SIG-M5 treated with dmso at 0.1 percent for 504 hours (cell line): ENCODE measurements at regions not wholly inside any gene's neighbourhood (a gene's known extent, or its start where the extent isn't known, plus 50 kb on each side); places are given as distances from the start of the nearest gene placed in this dataset.
"Not testable (repeated sequence)": the region's sequence is repeated elsewhere in the genome, so short reads cannot be mapped to it uniquely, and the experiment has no call there.

Experiments
- DNase-seq: peaks from one replicate; lab custom pipeline; 2025; ENCODE audit not compliant: unreplicated experiment; lab: John Stamatoyannopoulos, UW

DNA sequence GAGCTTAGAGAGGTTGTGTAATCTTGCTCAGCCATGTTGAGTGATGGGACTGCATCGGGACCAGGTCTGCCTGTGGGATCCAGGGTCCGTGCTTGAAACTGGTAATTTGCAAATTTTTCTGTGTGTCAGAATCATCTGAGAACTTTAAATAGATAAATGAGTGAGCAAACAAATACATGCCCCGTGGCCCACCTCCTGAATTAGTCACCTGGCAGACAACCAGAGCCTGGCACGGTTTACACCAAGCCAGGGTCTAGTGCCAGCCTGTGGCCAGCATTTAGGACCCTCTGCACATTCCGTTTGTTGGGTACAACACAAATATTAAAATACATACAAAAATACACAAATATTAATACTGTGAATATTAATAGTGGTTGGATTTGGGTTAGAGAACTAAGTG lies 90.6 kb upstream of the STOX2 start:
- DNase-seq, result no peak

DNA sequence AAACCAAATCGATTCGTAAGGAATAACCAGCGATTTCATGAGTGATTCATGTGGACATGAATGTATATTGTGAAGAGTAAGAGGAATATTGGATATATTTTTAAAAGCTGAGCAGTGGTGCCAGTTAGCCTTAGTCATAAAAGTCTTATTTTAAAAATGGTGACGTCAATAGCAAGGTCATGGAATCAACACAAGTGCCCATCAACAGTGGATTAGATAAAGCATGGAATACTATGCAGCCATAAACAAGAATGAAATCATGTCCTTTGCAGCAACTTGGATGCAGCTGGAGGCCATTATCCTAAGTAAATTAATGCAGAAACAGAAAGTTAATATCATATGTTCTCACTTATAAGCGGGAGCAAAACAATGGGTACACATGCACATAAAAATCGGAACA lies 89.0 kb upstream of the STOX2 start:
- DNase-seq, result no peak

DNA sequence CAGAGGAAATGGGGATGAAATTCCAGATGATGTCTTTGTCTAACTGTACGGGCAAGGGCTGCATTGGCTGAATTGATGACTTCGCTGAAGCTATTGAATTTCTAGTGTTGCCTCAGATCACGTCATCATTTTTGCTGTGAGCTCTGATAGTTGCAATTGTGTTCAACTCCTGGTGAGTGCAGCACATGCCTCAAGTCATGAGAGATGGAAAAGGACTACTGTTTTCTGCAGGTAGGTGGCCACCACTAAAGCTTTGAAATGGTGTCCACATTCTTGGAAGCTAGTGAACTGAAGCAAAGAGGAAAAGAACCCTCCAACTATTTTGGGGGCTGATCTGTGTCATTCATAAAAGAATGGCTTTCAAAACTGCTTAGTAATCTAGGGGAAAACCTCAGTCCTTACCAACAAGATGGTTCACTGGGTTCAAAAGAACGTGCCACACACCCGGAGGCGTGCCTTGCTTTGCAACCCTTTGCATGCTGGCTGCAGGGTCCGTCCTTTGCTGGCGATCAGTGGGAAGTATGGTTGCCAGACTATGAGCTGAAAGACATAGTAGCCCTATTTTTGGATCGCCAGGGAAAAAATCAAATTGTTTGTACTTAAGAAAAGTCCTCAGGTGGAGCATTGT lies 88.1 kb upstream of the STOX2 start:
- DNase-seq, result no peak

DNA sequence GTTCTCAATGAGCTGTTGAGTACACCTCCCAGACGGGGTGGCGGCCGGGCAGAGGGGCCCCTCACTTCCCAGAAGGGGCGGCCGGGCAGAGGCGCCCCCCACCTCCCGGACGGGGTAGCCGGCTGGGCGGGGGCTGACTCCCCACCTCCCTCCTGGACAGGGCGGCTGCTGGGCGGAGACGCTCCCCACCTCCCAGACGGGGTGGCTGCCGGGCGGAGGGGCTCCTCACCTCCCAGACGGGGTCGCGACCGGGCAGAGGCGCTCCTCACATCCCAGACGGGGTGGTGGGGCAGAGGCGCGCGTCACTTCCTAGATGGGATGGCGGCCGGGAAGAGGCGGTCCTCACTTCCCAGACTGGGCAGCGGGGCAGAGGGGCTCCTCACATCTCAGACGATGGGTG lies 86.5 kb upstream of the STOX2 start:
- DNase-seq, result not testable (repeated sequence)

DNA sequence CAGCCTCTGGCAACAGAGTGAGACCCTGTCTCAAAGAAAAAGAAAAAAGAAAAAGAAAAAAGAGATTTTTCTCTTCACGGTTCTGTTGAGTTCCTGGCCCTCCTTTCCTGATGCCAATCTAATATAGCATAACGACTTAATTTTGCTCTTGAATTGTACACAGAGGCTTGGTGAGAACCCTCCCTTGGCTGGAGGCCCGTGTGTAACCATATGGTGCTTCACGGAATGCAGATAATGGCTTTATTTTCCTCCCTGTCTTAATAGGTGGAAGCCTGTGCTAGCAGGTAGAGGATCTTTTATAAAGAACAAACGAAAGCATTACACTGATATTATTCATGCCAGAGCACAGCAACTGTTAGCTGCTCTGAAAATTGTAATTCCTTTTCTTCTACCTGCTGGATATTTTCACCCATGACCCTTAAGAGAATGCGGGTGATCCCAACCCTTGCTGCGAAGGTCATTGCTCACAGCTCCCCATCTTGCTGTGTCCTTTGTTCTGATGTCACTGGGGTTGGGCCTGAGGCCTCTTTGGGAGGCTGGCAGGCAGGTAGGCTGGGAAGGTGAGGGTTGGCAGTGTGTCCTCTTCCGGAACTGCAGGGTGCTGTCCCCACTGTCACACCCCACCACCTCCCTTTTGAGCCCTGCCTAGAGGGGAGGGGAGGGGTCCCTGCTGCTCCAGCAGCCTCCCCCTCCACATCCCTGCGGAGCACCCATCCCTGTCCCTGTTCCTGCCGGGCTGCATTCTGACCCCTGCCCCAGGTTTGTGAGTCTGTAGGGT lies 83.8 kb upstream of the STOX2 start:
- no peak for DNase-seq

DNA sequence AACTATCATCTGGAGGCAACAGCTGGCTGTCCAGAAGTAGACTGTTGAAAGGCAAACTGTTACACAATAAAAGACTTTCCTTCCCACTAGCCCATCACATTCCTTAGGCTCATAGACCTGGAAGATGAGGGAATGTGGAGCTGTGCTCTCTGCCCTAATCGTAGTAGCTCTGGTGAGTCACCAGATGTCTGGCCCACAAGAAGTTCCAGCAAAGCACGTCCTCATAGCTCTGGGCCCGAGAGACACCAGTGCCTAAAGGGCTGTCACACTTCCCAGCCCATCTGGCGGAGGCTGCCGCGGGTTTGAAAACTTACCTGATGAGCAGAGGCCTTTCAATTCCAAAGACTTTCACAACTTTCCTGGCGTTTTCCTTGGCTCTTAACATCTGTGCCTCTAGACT lies 81.7 kb upstream of the STOX2 start:
- DNase-seq, result no peak

DNA sequence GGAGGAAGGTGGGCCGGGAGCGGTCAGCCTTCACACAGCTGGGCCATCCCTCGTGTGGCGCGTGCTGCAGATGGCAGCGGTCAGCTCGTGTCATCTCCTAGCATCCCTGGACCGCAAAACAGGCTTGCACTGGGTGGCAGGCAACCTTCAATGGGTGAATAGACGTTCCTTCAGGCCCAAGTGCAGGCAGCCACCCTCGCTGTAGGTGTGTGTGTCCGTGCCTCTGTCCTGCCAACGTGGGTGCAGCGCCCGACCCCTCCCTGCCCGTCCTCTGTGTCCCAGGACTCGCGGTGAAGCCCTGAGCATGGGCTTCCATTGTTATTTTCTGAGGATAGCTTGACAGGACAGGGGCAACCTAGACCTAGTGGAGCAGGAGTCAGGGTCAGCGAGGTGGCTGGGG lies 79.8 kb upstream of the STOX2 start:
- DNase-seq, result no peak

DNA sequence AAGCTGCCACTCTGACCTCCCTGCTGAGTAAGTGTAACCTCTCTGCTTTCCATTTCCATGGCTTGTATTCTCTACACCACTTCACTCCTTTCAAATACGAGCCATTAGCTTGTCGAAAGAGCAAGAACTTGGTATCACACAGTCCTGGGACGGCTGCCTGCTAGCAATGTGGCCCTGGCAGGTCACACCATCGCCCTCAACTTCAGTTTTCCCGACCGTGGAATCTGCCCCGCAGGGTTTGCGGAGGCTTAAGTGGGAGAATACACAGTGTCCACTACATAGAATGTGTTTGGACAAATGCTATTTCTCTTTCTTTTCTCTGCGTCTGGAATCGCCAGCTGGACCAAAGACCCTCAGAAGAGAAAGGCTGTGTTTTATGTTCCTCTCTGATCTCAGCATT lies 78.6 kb upstream of the STOX2 start:
- no peak for DNase-seq

DNA sequence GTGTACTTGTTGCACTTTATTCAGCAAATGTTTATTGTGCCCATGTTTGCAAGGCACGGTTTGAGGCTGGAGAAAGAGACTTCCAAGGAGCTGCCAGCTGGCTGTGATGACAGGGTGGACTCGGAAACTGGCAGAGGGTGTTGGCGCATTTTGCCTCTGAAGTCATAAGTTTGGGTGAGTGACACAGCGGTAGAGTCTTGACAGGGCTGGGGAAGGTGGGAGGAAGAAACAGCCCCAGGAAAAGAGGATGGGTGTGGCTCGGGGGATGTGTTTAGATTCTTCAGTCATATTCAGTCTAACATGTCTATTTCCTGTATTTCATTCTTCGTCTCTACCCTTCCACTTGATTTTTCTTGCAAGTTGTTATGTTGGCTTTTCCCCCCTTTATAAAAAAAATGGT lies 77.0 kb upstream of the STOX2 start:
- no peak for DNase-seq

DNA sequence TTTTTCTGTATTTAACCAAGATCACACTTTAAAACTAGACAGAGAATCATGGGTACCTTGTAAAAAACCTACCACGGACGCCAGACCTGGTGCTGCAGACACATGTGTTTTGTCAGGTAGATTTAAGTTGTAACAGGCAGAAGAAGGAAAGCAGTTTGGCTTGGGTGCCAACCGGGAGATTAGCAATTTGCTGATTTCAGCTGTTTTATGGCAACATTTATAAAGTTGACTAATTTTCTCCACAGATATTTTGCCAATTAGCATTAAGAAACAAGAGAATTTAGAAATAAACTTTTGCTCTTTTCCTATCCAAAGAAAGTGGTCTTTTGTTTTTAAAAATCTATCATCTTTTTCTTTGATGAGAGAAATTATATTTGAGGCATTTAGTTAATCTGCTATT lies 76.3 kb upstream of the STOX2 start:
- no peak for DNase-seq

DNA sequence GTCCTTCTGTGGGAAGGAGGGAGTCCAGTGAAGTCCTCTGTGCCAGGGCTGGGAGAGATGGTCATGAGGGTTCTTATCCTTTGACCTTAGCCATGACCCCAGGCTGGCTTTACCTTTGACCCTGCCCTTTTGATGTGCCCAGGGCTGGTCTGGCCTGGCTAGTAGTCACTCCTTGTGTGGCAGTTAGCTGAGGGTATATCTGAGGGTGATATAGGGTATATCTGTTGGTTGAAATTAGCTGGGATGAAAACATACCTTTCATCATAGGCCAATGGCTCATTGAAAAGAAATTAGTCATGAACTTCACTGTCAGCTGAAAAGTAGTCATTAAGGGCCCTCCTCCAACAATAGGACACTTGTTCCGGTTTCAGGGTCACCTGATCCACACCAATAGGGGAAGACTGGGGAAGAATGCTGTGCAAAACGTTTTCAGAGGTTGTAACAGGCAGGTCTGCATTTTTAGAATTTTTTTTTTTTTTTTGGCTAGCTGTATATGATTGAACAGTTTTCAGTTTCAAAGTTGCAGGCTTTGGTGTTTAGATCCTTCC lies 74.6 kb upstream of the STOX2 start:
- DNase-seq, result no peak

DNA sequence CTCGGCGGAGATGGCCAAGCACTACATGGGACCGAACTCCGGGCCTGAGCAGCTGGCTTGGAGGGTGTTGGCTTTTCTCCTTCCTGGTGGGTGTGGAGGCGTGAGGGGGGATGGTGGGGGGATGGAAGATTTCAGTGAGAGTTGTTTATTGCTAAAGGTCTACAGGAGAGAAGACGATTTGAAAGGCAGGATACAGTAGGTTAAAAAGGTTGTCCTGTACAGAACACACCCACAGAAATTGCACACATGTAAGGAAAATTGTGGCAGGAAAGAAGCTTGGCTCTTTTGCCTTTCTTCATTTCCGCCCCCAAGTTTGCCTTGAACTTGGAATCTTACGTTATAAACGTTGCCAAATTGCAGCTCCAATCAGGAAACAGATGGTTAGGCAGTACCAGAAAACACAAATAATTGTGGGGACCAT lies 74.1 kb upstream of the STOX2 start:
- DNase-seq, result no peak

DNA sequence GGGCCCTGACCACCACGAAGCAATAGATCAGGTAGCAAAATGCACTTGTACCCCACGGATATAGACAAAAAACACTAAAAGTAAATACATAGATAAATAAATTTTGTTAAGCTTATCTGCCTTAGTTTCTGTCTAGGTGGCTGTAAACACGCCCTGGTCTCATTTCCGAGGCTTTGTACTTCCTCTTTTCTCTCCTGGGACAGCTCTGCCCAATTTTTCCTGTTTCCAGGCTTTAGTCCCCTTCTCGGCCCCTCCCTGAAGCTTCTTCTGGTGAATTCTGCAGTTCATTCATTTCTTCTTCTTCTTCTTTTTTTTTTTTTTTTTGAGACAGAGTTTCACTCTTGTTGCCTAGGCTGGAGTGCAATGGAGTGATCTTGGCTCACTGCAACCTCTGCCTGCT lies 73.4 kb upstream of the STOX2 start:
- peak; percentile 16 for DNase-seq

DNA sequence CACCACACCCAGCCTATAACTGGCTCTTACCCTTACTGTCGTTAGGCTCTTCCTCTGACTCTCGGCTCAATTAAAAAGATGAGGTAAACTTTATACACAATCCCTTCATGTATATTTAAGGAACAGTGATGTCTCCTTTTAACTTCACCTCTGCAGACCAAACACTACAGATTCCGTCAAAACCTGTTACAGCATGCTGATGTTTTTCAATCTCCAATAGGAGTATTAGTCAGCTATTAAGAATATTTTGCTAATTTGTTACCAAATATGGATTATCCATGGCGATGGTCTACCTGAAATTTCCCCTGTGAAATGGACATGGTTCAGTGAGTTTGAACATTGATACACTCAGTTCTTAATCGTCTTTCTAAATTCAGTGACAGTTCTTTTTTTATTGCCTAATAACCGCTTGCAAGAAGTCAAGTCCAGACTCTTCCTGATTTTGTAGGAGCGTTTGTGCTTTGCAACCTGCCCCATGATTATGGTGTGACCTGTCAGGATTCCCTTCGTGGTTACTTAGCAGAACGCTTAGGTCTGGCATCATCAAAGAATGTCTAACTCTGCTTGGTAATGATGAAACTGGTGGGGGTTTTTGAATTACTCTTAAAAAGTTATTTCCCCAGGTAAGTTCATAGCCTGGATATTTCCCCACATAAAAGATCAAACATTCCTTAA lies 72.2 kb upstream of the STOX2 start:
- DNase-seq, result peak; percentile 30

DNA sequence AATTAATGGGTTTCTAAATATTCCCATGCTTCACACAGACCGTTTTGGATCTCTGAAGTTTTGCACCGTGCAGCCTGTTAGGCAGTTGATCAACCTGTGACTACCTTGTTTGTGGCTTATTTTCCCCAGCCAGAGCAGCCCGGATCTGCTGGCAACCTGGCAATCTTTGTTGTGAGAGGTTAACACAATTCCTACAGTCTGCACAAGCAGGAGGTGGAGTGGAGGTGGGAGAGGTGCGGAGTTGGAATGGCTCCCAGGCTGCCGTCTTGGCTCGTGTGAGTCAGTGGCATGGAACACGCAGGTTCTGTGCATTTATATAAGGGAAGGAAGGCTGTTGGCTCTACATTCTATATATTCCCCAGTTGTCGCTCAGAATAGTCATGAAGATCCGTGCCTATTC lies 70.9 kb upstream of the STOX2 start:
- DNase-seq, result no peak

DNA sequence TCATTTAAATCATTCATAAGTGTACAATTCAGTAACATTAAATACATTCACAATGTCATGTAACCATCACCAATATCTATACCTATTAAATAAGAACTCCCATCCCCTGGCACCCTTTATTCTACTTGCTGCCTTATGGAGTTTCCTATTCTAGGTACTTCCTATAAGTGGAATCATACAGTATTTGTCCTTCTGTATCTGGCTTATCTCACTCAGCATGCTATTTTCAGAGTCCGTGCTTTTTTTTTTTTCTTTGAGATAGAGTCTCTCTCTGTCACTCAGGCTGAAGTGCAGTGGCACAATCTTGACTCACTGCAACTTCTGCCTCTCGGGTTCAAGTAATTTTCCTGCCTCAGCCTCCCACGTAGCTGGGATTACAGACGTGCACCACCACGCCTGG lies 67.9 kb upstream of the STOX2 start:
- DNase-seq, result no peak

DNA sequence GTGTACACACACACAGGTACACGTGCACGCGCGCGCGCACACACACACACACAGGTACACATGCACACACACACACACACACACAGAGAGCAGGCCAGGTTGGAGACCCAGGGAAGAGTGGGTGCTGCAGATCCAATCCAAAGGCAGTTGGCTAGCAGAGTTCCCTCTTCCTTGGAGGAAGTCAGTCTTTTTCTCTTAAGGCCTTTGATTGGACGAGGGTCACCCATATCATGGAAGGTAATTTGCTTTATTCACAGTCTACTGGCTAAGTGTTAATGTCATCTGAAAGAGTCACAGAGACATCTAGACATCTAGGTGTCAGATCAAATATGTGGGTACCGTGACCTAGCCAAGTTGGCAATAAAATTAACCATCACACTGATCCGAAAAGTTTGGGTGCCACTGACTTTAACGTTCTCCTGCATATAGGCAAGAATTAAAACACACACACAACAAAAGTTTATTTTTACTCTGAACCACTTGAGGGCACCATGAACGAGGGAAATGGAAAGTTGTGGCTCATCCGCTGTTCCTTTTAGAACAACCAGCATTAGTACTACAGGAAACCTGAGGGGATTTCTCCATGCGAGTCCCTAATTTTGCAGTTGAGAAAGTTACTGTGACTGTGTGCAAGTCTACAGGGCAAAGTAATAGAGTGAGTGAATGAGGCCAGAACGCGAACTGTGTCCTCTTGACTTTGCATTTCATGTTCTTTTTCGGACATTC lies 66.0 kb upstream of the STOX2 start:
- DNase-seq, result peak; percentile 24

DNA sequence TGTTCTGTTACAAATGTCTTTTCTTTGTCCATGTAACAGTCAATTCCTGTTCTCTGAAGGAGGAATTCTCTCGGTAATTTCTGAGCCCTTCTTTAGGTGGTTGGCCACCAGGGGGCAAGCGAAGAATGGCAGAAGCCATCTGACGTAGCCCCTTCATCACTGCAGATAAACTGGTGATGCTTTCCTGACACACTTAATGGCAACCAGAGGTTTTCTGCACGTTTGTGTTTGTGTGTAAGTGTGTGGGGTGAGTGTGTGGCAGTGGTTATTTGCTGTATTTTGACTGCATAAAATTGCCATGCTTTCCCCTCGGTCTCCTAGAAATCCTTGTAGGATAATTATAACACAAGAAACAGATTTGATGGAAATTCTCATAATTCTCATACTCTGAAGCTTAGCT lies 64.8 kb upstream of the STOX2 start:
- DNase-seq, result peak; percentile 61

DNA sequence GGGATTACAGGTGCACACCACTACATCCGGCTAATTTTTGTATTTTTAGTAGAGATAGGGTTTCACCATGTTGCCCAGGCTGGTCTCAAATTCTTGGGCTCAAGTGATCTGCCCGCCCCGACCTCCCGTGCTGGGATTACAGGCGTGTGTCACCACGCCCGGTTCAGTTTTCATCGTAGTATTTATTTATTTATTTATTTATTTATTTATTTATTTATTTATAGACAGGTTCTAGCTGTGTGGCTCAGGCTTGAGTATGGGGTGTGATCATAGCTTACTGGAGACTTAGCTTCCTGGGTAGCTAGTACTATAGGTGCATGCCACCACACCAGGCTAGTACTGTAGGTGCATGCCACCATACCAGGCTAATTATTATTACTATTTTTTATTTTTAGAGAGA lies 64.1 kb upstream of the STOX2 start:
- no peak for DNase-seq

DNA sequence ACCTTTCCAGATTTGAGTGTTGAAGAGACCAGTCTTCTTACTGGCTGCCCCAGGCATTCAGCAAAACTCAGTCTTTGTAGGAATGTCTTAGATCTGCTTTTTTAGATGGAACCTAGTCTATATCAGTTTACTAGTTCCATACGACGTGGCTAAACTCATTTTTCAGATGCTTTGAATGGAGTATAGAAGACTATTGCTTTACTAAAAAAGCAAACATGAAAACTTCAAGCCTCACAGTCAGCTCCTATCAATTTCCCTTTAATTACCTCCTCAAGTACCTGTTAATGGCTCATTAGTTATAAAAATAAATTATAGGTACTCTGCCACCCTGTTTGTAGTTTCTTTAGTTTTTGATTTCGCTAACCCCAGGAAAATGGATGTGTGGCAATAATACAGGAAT lies 63.0 kb upstream of the STOX2 start:
- no peak for DNase-seq

DNA sequence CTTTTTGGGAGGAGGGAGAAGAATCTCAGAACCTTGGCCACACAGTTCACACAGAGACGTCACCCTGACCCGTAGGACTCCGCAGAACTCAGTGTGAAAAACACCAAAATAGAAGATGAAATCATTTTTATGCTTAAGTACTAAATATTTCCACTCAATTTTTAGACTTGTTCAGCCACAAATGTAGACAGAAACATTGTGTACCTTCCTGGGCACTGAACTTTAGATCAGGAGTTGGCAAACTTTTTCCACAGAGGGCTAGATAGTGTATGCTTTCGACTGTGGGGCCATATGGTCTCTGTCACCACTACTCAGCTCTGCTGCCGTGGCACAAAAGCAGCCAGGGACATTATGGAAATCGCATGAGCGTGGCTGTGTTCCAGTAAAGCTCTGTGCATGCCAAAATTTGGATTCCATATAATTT lies 61.8 kb upstream of the STOX2 start:
- DNase-seq, result no peak
